CD4-positive, alpha-beta T cell (primary cell): ENCODE measurements at regions not wholly inside any gene's neighbourhood (a gene's known extent, or its start where the extent isn't known, plus 50 kb on each side); places are given as distances from the start of the nearest gene placed in this dataset.

Experiments used
- ATAC-seq: fragments of 200-7000 bp; cut with Tn5 transposase; one replicate; pipeline ENCODE4 v1.10.0; 2022; ENCODE audit warnings: mild to moderate bottlenecking; ENCODE audit not compliant: poor library complexity
- CTCF ChIA-PET: fragments of 350-600 bp; sonication (Branson Sonifier 250); formaldehyde crosslinking; loops from one replicate; lab custom pipeline; 2021; ENCODE audit warnings: antibody characterized with exemption, inconsistent platforms; lab: Charles Lee
- POLR2A ChIA-PET: fragments of 350-600 bp; sonication (Branson Sonifier 250); formaldehyde crosslinking; loops from one replicate; lab custom pipeline; 2021; ENCODE audit warnings: antibody characterized with exemption, inconsistent platforms; lab: Charles Lee
- DNase-seq, 14 experiments: peaks; one replicate each; pipeline ENCODE4 v3.0.0-alpha.2; 2013 to 2020; ENCODE audit warnings: mixed read lengths in 2 of 14
- H3K27ac ChIP-seq, 2 donors: one replicate each; pipeline versions ENCODE4 v1.5.1 to v1.7.0; 2013; ENCODE audit warnings: low read length in 2 of 2, low read depth in 1 of 2, mild to moderate bottlenecking in 1 of 2
- H3K27me3 ChIP-seq, 2 experiments: 1 replicate in 1 of 2; 2 replicates in 1 of 2; pipeline versions ENCODE4 v1.6.1 to v1.7.0; 2013; ENCODE audit warnings: low read length in 2 of 2, control low read depth in 1 of 2, mild to moderate bottlenecking in 1 of 2, moderate library complexity in 1 of 2; ENCODE audit not compliant: insufficient read depth in 2 of 2, control insufficient read depth in 1 of 2
- H3K36me3 ChIP-seq: one replicate; pipeline ENCODE4 v1.6.1; 2013; ENCODE audit warnings: low read length, control low read depth; ENCODE audit not compliant: insufficient read depth
- H3K4me1 ChIP-seq: one replicate; pipeline ENCODE4 v1.6.1; 2013; ENCODE audit warnings: low read length, control low read depth; ENCODE audit not compliant: insufficient read depth
- H3K4me3 ChIP-seq: one replicate; pipeline ENCODE4 v1.5.1; 2013; ENCODE audit warnings: mild to moderate bottlenecking, low read length, moderate library complexity
- H3K9me3 ChIP-seq, 2 experiments: 1 replicate in 1 of 2; 2 replicates in 1 of 2; pipeline versions ENCODE4 v1.6.1 to v1.7.0; 2013; ENCODE audit warnings: low read length in 2 of 2, mild to moderate bottlenecking in 2 of 2, control low read depth in 1 of 2, moderate library complexity in 1 of 2; ENCODE audit not compliant: control insufficient read depth in 1 of 2, insufficient read depth in 1 of 2
- H3K27ac Mint-ChIP-seq: one replicate; pipeline ENCODE4 v1.8.0; 2020; ENCODE audit warnings: mixed read lengths
- H3K27me3 Mint-ChIP-seq: one replicate; pipeline ENCODE4 v1.8.0; 2021; ENCODE audit warnings: mixed read lengths
- H3K36me3 Mint-ChIP-seq: one replicate; pipeline ENCODE4 v1.8.0; 2021; ENCODE audit warnings: low read depth, mixed read lengths
- H3K4me1 Mint-ChIP-seq: one replicate; pipeline ENCODE4 v1.8.0; 2021; ENCODE audit warnings: low read depth, mixed read lengths
- H3K4me3 Mint-ChIP-seq: one replicate; pipeline ENCODE4 v1.8.0; 2020; ENCODE audit warnings: mild to moderate bottlenecking, mixed read lengths
- H3K9me3 Mint-ChIP-seq: one replicate; pipeline ENCODE4 v1.8.0; 2020; ENCODE audit warnings: mixed read lengths
- CTCF ChIP-seq: fragments of 200-600 bp; IDR thresholded peaks from one replicate; pipeline ENCODE4 v1.8.0; 2022; ENCODE audit warnings: antibody characterized with exemption, mild to moderate bottlenecking
- intact Hi-C, 2 experiments: fragments of 100-400 bp; cut with DNase I in 1 of 2; cut with micrococcal nuclease in 1 of 2; formaldehyde crosslinking; loops; one replicate each; pipeline versions ENCODE4 v1.15.1 to v1.9.0; 2023 to 2025; cut with DNase I, micrococcal nuclease

DNA sequence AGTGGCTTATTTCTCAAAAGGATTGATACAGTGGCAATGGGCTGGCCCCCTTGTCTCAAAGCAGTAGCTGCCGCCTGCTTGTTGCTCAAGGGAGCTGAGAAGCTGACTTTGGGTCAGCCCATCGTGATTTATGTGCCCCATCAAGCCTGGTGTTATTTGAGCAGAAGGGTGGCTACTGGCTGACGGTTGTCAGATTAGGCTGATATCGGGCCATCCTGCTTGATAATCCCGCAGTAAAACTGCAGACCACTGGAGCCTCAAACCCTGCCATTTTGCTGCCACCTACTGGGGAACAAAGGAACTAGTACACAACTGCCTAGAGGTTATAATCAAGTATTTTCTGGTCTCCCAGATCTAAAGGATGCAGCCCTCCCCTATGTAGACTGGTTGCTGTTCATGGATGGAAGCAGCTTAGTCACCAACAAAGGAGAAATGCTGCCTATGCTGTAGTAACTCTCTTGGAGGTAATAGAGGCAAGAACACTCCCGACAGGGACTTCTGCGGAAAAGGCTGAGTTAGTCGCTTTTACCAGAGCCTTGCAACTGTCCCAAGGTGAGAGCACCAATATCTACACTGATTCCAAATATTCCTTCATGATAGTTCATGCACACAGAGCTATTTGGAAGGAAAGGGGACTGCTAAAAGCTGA, 65.9 kb upstream of the ZNF92 start:
- DNase-seq: peak in 13 of 14 experiments; percentile 7 to 69 (median 22)
- H3K27me3 Mint-ChIP-seq: peaks cover 20% of the 10 kb centered on the region
- ChIA-PET CTCF (no interaction called here), POLR2A (interaction anchor here (0.9 kb wide), 1 partner anchor 66 kb away, joined by 3 read pairs; the partner anchor contains the start of gene ZNF92)
- no peaks in the 10 kb centered on the region for H3K9me3 Mint-ChIP-seq
- no peaks in the 10 kb centered on the region for H3K4me1 Mint-ChIP-seq
- Histone ChIP-seq H3K4me3 (no peak overlapping the region), H3K27me3 (peaks cover 0 to 6% of the 10 kb centered on the region in 2 experiments), H3K4me1 (peaks cover 3% of the 10 kb centered on the region), H3K27ac (no peak overlapping the region), H3K36me3 (no peaks in the 10 kb centered on the region), H3K9me3 (no peaks in the 10 kb centered on the region)
- no peak overlapping the region for H3K4me3 Mint-ChIP-seq
- intact Hi-C loops: loop anchor here (1.0 to 10.0 kb wide), 3 partner anchors 89 to 673 kb away; no protein-coding TSS in a partner anchor
- TF ChIP-seq CTCF: peak; percentile 86
- peak; percentile 43 for ATAC-seq
- no peaks in the 10 kb centered on the region for H3K36me3 Mint-ChIP-seq
- no peak overlapping the region for H3K27ac Mint-ChIP-seq

GRCh38 chr7:65304175-65304574, 69.5 kb upstream of the ZNF92 start:
- Histone ChIP-seq H3K9me3 (no peaks in the 10 kb centered on the region), H3K27me3 (peaks cover 3 to 6% of the 10 kb centered on the region in 2 experiments), H3K36me3 (no peaks in the 10 kb centered on the region), H3K4me3 (no peak overlapping the region), H3K4me1 (peaks cover 3% of the 10 kb centered on the region), H3K27ac (no peak overlapping the region)
- DNase-seq: no peak
- Mint-ChIP-seq H3K4me1 (no peaks in the 10 kb centered on the region), H3K27ac (no peak overlapping the region), H3K4me3 (no peak overlapping the region), H3K27me3 (peaks cover 43% of the 10 kb centered on the region), H3K9me3 (no peaks in the 10 kb centered on the region), H3K36me3 (no peaks in the 10 kb centered on the region)
- ATAC-seq: no peak
- ChIA-PET CTCF (no interaction called here), POLR2A (no interaction called here)
- no peak for TF ChIP-seq CTCF
- intact Hi-C loops: loop anchor here in 1 of 2 experiments (10.0 kb wide), 1 partner anchor 669 kb away; no protein-coding TSS in a partner anchor

DNA sequence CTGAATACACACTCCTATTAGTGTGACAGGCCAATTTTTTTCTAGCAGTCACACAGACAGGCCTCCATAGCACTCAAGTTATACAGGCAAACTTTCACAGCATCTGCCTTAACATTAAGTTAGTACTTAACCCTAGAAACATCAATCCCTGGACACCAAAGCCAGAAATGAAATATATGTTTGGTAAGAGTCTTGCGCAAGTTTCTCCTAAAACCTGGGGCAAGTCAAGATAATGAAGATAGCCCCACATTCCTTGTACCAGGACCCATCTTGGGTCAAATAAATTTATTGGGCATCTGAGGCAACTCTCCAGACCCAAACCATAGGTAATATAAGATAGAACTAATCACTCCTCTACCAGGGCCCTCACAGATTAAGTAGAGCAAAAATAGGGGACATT, 70.8 kb upstream of the ZNF92 start:
- ATAC-seq: no peak
- no peak for TF ChIP-seq CTCF
- DNase-seq: no peak
- no peaks in the 10 kb centered on the region for H3K4me1 Mint-ChIP-seq
- H3K36me3 Mint-ChIP-seq: no peaks in the 10 kb centered on the region
- Histone ChIP-seq H3K36me3 (no peaks in the 10 kb centered on the region), H3K4me3 (no peak overlapping the region), H3K27me3 (peaks cover 3 to 7% of the 10 kb centered on the region in 2 experiments), H3K4me1 (peaks cover 3% of the 10 kb centered on the region), H3K9me3 (no peaks in the 10 kb centered on the region), H3K27ac (no peak overlapping the region)
- peaks cover 43% of the 10 kb centered on the region for H3K27me3 Mint-ChIP-seq
- ChIA-PET POLR2A (no interaction called here), CTCF (no interaction called here)
- no peaks in the 10 kb centered on the region for H3K9me3 Mint-ChIP-seq
- no peak overlapping the region for H3K27ac Mint-ChIP-seq
- H3K4me3 Mint-ChIP-seq: no peak overlapping the region
- intact Hi-C loops: loop anchor here in 1 of 2 experiments (10.0 kb wide), 1 partner anchor 668 kb away; no protein-coding TSS in a partner anchor
